ENCODE measurements at regions not wholly inside any gene's neighbourhood (a gene's known extent, or its start where the extent isn't known, plus 50 kb on each side); places are given as distances from the start of the nearest gene placed in this dataset.

DNA sequence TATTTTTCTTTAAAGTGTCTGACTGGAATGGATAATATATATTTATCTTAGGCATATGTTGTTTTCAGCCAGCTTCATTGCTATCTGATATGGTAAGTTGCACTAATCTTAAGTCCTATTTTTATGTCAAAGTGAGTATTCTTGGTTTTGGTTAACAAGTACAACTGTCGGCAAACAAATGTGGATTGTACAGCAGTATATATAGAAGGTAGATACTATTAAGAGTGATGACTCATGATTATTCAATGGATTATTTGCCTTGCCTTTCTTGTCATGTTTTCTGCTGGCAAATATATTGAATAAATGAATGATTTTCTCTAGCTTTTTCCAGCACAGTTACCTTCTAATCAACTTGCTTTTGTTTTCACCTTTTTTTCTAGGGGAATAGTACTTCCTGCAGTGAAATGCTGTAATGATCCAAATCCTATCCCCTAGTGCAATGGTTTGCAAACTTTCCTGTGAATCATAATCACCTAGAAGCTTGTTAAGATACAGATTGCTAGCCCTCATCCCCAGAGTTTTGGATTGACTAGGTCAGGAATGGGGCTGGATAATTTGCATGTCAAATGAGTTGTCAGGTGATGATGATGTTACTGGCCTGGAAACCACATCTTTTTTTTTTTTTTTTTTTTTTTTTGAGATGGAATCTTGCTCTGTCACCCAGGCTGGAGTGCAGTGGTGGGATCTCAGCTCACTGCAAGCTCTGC lies 60.8 kb upstream of the ARRDC3 start:
- no peak for DNase-seq

- DNase-seq = no peak
These were observed 59.9 kb upstream of the ARRDC3 start for GRCh38 chr5:91443023-91443422.

DNA sequence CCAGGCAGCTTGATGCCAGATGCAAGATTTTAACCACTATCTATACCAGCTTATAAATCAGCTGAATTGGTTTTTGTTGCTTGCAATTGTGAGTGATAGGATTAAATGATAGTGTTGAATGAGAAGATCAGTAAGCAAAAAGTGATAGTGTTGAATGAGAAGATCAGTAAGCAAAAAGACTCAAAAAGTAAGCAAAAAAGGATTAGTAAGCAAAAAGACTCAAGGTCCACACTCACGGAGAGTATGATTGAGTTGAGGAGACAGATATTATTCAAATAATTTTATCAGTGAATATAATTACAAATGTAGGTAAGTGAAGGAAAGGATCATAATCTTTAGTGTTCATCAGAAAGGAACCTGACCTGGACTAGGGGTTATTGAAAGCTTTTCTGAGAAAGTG lies 58.0 kb upstream of the ARRDC3 start:
- DNase-seq = no peak

DNA sequence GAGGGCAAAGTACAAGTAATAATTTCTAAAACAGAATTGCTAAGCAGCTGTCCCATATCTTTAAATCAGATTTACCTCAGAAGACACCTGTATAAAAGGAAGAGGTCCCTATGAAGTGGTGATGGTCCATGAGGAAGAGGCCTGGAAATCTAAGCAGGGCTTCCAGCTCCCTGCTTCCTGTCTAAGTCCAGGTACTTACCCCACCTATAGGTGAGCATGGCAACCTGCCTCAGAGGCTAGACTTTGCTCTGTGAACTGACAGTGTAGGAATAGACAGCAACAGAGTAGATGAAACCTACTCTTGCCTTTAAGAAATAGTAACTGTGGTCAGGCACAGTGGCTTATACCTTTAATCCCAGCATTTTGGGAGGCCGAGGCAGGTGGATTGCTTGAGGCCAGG lies 55.8 kb upstream of the ARRDC3 start:
- no peak for DNase-seq

DNA sequence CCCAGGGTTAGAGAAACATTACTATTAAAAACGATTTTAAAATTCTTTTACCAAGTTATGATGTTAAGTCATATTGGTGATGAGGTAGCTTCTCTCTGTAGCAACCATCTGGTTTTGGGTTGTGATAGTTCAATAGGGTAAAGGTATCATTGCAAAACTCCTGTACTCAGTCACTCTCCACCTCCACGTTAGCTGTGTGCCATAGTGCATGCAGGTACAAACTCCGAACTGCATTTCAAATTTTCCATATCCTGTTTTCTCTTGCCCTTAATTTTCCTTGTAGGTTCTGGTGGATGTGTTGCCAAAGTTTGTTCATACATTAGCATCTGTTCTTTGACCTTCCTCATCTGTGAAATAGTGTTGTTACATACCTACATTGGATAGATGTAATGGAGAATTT lies 53.1 kb upstream of the ARRDC3 start:
- no peak for DNase-seq

- no peak for DNase-seq
These were observed 51.2 kb upstream of the ARRDC3 start for GRCh38 chr5:91434348-91434747.

DNA sequence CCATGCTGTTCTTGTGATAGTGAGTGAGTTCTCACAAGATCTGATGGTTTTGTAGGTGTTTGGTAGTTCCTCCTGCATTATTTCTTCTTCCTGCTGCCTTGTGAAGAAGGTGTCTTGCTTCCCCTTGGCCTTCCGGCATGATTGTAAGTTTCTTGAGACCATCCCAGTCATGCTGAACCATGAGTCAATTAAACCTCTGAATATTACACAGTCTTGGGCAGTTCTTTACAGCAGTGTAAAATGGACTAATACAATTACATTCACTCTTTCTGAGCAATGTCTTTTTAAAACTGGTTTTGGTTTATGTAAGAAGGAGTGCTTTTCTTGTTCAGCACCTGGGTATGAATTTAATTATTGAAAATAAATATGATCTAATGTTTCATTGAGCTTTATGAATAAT lies 50.7 kb upstream of the ARRDC3 start:
- DNase-seq = no peak
